ENCODE measurements at regions not wholly inside any gene's neighbourhood (a gene's known extent, or its start where the extent isn't known, plus 50 kb on each side); places are given as distances from the start of the nearest gene placed in this dataset.

DNA sequence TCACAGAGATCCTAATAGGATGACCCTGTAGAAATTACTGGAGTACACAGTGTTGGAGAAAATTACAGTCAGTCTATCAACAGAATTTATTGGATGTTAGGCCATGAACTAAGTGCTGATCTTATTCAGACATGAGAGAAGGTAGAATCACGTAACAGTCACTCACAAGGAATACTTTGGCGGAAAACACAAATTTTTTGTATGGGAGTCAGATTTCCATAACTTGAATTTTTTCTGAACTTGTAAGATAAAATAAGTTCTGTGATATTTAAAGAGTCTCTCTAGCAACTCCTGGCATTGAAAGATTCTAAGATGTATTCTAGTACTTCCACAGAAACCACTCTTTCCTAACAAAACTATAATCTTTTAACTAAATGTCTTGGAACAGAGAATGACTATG lies 178.8 kb upstream of the MME start:
- TF ChIP-seq, protein P1, sequence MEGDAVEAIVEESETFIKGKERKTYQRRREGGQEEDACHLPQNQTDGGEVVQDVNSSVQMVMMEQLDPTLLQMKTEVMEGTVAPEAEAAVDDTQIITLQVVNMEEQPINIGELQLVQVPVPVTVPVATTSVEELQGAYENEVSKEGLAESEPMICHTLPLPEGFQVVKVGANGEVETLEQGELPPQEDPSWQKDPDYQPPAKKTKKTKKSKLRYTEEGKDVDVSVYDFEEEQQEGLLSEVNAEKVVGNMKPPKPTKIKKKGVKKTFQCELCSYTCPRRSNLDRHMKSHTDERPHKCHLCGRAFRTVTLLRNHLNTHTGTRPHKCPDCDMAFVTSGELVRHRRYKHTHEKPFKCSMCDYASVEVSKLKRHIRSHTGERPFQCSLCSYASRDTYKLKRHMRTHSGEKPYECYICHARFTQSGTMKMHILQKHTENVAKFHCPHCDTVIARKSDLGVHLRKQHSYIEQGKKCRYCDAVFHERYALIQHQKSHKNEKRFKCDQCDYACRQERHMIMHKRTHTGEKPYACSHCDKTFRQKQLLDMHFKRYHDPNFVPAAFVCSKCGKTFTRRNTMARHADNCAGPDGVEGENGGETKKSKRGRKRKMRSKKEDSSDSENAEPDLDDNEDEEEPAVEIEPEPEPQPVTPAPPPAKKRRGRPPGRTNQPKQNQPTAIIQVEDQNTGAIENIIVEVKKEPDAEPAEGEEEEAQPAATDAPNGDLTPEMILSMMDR (IDR thresholded peaks at IDR 0.05; ENCODE audit: extremely low read depth, insufficient read depth, missing control alignments) = no peak
- in situ Hi-C loops (cut with MboI; ENCODE audit: low pct_unique_long_range_greater_than_20kb, low sequenced_read_pairs, unreplicated experiment) = no loop called here

DNA sequence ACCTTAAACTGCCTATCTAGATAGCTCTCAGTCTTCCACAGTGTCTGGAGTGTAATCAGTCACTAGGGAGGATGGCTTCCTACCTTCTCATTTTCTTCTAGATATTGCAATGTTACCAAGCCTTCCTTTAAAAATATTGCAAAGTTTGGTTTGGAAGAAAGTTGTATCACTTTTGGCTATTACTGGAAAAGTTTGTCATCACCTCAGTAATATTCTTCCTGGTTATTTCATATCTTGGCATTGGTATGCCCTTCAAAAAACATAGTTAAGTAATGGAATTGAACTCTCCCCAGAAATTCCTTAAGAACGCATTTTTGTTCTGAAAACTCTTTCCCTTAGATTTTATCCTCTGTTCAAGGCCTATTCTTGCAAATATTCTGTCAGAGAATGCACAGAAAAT lies 179.3 kb upstream of the MME start:
- in situ Hi-C loops (cut with MboI; ENCODE audit: low pct_unique_long_range_greater_than_20kb, low sequenced_read_pairs, unreplicated experiment) = no loop called here
- TF ChIP-seq, protein P1 (IDR thresholded peaks at IDR 0.05; ENCODE audit: extremely low read depth, insufficient read depth, missing control alignments) = no peak

More for the DNA sequence above, 178.8 kb upstream of the MME start:
- DNase-seq (ENCODE audit: low spot score) = no peak

DNA sequence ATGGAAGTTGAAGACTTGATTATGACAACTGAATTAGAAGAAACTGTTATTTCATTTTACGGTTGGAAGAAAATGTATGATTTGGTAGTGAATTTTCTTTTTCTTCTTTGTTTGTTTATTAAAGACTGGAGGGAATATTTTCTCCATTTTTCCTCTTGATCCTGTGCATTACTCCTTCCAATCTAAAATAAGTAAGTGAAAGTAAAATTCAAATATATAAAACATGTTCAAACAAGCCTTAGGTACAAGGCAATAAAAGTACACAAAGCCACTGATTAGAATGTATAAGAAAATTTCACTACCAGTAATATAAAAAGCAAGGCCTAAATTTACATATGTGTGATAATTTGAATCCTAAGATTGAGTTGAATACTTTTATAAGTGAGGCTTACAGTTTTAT lies 181.2 kb upstream of the MME start:
- TF ChIP-seq, protein P1 (IDR thresholded peaks at IDR 0.05; ENCODE audit: extremely low read depth, insufficient read depth, missing control alignments) = no peak
- no peak for DNase-seq (ENCODE audit: low spot score)
- in situ Hi-C loops (cut with MboI; ENCODE audit: low pct_unique_long_range_greater_than_20kb, low sequenced_read_pairs, unreplicated experiment) = no loop called here

More for the DNA sequence above, 179.3 kb upstream of the MME start:
- no peak for DNase-seq (ENCODE audit: low spot score)

DNA sequence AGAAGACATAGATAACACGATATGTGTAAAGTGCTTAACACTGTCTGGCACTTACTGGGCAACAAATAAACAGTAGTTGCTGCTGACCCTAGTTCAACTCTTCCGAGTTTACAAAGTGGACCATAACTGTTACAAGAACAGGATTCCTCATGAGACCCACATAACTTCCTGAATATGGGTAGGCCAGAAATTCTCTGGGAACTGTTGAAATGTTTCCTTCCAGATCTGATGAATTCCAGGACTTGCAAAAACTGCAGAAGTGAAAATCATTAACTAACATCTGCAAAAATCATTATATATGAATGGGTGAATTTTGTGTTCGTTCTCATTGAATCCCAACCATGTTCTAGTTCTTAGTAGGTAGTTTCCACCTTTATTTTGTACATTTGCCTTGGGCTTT lies 181.7 kb upstream of the MME start:
- TF ChIP-seq, protein P1 (IDR thresholded peaks at IDR 0.05; ENCODE audit: extremely low read depth, insufficient read depth, missing control alignments) = no peak
- no peak for DNase-seq (ENCODE audit: low spot score)
- in situ Hi-C loops (cut with MboI; ENCODE audit: low pct_unique_long_range_greater_than_20kb, low sequenced_read_pairs, unreplicated experiment) = no loop called here

DNA sequence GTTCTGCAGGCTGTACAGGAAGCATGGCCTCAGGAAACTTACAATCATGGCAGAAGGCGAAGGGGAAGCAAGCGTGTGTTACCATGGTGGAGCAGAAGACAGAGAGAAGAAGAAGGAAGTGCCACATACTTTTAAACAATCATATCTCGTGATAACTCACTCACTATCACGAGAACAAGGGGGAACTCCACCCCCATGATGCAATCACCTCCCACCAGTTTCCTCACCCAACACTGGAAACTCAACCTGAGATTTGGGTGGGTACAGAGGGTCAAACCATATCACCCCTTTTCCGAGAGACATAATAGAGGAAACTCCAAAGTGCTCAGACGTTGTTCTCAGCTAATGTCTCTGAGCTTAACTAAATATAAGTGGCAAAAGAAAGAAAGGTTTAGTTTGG lies 186.3 kb upstream of the MME start:
- TF ChIP-seq, protein P1 (IDR thresholded peaks at IDR 0.05; ENCODE audit: extremely low read depth, insufficient read depth, missing control alignments) = no peak
- DNase-seq (ENCODE audit: low spot score) = no peak
- in situ Hi-C loops (cut with MboI; ENCODE audit: low pct_unique_long_range_greater_than_20kb, low sequenced_read_pairs, unreplicated experiment) = no loop called here

DNA sequence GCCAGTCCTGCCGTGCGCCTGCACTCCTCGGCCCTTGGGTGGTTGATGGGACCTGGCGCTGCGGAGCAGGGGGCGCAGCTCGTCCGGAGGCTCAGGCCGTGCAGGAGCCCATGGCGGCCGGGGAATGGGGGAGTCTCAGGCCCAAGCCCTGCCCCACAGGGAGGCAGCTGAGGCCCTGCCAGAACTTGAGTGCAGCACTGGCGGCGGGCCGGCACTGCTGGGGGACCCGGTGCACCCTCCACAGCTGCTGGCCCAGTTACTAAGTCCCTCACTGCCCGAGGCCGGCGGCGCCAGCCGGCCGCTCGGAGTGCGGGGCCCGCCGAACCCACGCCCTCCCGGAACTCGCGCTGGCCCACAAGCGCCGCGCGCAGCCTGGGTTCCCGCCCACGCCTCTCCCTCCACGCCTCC lies 190.9 kb upstream of the MME start:
- DNase-seq (ENCODE audit: low spot score) = no peak
- TF ChIP-seq, protein P1 (IDR thresholded peaks at IDR 0.05; ENCODE audit: extremely low read depth, insufficient read depth, missing control alignments) = no peak
- in situ Hi-C loops (cut with MboI; ENCODE audit: low pct_unique_long_range_greater_than_20kb, low sequenced_read_pairs, unreplicated experiment) = no loop called here

DNA sequence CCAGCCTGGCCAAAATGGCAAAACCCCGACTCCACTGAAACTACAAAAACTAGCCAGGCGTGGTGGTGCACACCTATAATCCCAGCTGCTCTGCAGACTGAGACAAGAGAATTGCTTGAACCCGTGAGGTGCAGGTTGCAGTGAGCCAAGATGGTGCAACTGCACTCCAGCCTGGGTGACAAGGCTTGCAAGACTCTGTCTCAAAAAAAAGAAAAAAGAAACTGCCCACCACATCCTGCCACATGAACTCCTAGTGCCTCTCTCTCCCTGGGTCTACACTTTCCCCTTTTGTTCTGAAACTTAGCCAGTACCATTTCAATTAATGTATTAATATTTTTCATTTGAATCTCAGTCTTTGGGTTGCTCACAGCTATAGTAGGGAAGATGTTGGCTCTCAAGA lies 192.2 kb upstream of the MME start:
- DNase-seq (ENCODE audit: low spot score) = no peak
- in situ Hi-C loops (cut with MboI; ENCODE audit: low pct_unique_long_range_greater_than_20kb, low sequenced_read_pairs, unreplicated experiment) = no loop called here
- TF ChIP-seq, protein P1 (IDR thresholded peaks at IDR 0.05; ENCODE audit: extremely low read depth, insufficient read depth, missing control alignments) = no peak
